Progenitor cell of endocrine pancreas (in vitro differentiated cells): ENCODE measurements at regions not wholly inside any gene's neighbourhood (a gene's known extent, or its start where the extent isn't known, plus 50 kb on each side); places are given as distances from the start of the nearest gene placed in this dataset.

Source experiments
- DNase-seq: peaks from one replicate; pipeline ENCODE4 v3.0.0; 2021; ENCODE audit warnings: low spot score; ENCODE audit not compliant: unreplicated experiment
- H3K27ac Mint-ChIP-seq: 2 replicates; pipeline ENCODE4 v1.8.0; 2021; ENCODE audit warnings: mild to moderate bottlenecking, moderate library complexity, mixed read lengths
- H3K27me3 Mint-ChIP-seq: 2 replicates; pipeline ENCODE4 v1.8.0; 2021; ENCODE audit warnings: mixed read lengths
- H3K36me3 Mint-ChIP-seq: 2 replicates; pipeline ENCODE4 v1.8.0; 2022; ENCODE audit warnings: mixed read lengths; ENCODE audit not compliant: insufficient read depth
- H3K4me1 Mint-ChIP-seq: 2 replicates; pipeline ENCODE4 v1.8.0; 2021; ENCODE audit warnings: low read depth, mixed read lengths
- H3K4me3 Mint-ChIP-seq: 2 replicates; pipeline ENCODE4 v1.8.0; 2021; ENCODE audit warnings: low read depth, mild to moderate bottlenecking, moderate library complexity, mixed read lengths
- H3K9me3 Mint-ChIP-seq: 2 replicates; pipeline ENCODE4 v1.8.0; 2021; ENCODE audit warnings: low read depth, mixed read lengths
- TF ChIP-seq, protein P1 (sequence below): fragments of 200-600 bp; sonication (generic); IDR thresholded peaks from one replicate; pipeline ENCODE4 v1.5.0; 2021; ENCODE audit warnings: antibody characterized with exemption, mild to moderate bottlenecking; ENCODE audit not compliant: unreplicated experiment

DNA sequence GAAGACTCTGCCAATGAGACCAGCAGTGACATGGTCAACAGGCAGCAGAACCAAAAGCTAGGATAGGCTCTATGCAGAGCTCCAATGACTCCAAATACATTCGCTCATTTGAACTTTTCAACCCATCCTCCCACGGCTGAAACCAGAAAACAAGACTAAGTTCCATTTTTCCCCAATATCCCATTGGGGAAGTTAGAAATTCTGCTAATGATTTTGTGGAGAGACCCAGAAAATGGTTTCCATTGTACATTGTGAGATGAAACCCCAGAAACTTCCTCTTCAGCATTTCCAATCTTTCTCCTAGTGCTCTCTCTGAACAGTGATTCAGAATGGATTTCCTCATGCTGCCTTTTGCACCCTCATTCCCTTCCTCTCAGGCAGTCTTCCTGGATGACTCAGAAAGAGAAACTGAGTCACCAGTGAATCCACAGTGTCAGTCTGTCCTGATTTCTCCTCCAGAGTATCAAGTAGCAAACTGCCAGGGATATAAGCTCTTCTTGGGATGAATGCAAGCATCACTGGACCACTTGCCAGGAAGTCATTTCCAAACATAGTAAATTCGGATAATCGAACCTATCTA is 467.7 kb upstream of the ID2 start:
- Mint-ChIP-seq H3K36me3 (no peaks in the 10 kb centered on the region), H3K27ac (no peak overlapping the region), H3K4me3 (no peak overlapping the region), H3K9me3 (peaks cover 14% of the 10 kb centered on the region), H3K27me3 (peaks cover 8% of the 10 kb centered on the region), H3K4me1 (peaks cover 2% of the 10 kb centered on the region)
- TF ChIP-seq, protein P1, sequence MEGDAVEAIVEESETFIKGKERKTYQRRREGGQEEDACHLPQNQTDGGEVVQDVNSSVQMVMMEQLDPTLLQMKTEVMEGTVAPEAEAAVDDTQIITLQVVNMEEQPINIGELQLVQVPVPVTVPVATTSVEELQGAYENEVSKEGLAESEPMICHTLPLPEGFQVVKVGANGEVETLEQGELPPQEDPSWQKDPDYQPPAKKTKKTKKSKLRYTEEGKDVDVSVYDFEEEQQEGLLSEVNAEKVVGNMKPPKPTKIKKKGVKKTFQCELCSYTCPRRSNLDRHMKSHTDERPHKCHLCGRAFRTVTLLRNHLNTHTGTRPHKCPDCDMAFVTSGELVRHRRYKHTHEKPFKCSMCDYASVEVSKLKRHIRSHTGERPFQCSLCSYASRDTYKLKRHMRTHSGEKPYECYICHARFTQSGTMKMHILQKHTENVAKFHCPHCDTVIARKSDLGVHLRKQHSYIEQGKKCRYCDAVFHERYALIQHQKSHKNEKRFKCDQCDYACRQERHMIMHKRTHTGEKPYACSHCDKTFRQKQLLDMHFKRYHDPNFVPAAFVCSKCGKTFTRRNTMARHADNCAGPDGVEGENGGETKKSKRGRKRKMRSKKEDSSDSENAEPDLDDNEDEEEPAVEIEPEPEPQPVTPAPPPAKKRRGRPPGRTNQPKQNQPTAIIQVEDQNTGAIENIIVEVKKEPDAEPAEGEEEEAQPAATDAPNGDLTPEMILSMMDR = no peak
- DNase-seq = no peak

GRCh38 chr2:8215159-8215863 is 466.5 kb upstream of the ID2 start:
- Mint-ChIP-seq H3K4me1 (peaks cover 2% of the 10 kb centered on the region), H3K27me3 (peaks cover 8% of the 10 kb centered on the region), H3K27ac (no peak overlapping the region), H3K36me3 (no peaks in the 10 kb centered on the region), H3K4me3 (no peak overlapping the region), H3K9me3 (peaks cover 4% of the 10 kb centered on the region)
- no peak for DNase-seq
- TF ChIP-seq, protein P1 = no peak

GRCh38 chr2:8215982-8216381 is 465.9 kb upstream of the ID2 start:
- H3K4me3 Mint-ChIP-seq = no peak overlapping the region
- peaks cover 8% of the 10 kb centered on the region for H3K27me3 Mint-ChIP-seq
- DNase-seq = no peak
- H3K36me3 Mint-ChIP-seq = no peaks in the 10 kb centered on the region
- H3K27ac Mint-ChIP-seq = no peak overlapping the region
- TF ChIP-seq, protein P1 = no peak
- H3K9me3 Mint-ChIP-seq = no peaks in the 10 kb centered on the region
- peaks cover 2% of the 10 kb centered on the region for H3K4me1 Mint-ChIP-seq

GRCh38 chr2:8216397-8216796 is 465.5 kb upstream of the ID2 start:
- H3K27me3 Mint-ChIP-seq = peaks cover 8% of the 10 kb centered on the region
- H3K36me3 Mint-ChIP-seq = no peaks in the 10 kb centered on the region
- no peaks in the 10 kb centered on the region for H3K9me3 Mint-ChIP-seq
- H3K4me3 Mint-ChIP-seq = no peak overlapping the region
- no peak overlapping the region for H3K27ac Mint-ChIP-seq
- H3K4me1 Mint-ChIP-seq = peaks cover 2% of the 10 kb centered on the region
- TF ChIP-seq, protein P1 = no peak
- no peak for DNase-seq

- Mint-ChIP-seq H3K9me3 (no peaks in the 10 kb centered on the region), H3K27ac (no peak overlapping the region), H3K4me3 (no peak overlapping the region), H3K27me3 (peaks cover 9% of the 10 kb centered on the region), H3K36me3 (no peaks in the 10 kb centered on the region), H3K4me1 (peaks cover 2% of the 10 kb centered on the region)
- TF ChIP-seq, protein P1 = no peak
- DNase-seq = no peak
These were observed 464.3 kb upstream of the ID2 start for GRCh38 chr2:8217468-8218030.
